HG03095 (cell line): ENCODE measurements at regions not wholly inside any gene's neighbourhood (a gene's known extent, or its start where the extent isn't known, plus 50 kb on each side); places are given as distances from the start of the nearest gene placed in this dataset.

Experiments
- ATAC-seq: cut with Tn5 transposase; IDR thresholded peaks from one replicate; pipeline ENCODE4 v1.9.1; 2021; ENCODE audit warnings: moderate library complexity; ENCODE audit not compliant: unreplicated experiment

GRCh38 chr2:145184741-145185651, 665.1 kb upstream of the ZEB2 start:
- ATAC-seq: no peak

DNA sequence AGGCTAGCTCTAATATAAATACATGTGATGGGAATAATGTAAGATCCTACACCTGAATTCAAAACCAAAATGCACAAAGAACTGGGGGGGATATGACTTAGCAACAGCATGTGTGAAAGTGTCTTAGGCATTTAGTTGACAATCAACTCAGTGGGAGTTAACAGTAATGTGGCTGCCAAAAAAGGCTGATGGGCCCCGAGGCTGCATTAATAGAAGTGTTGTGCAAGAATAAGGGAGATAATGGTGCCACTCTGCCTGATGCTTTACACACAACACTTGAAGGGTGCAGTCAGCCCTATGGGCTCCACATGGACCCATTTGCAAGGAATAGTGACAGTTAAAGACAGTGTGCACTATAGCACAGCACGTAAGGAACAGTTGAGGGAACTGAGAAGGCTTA, 649.4 kb upstream of the ZEB2 start:
- no peak for ATAC-seq

DNA sequence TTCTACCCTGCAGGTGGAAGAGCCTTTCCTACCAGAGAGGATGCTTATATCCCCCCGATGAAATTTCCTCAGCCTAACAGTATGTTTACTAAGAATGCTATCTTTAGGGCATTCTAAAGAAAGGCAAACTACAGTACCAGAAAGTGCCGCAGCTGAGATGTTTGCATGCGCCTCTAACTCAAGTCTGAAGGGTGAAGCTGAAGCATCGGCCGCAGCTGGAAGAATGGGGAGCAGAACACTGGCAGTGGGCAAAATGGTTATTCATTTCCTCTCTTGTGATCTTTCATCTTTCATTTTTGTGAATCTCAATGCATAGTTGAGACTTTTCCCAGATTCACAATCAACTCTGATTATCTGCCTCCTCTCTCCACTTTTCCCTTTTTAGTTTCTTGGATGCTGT, 648.2 kb upstream of the ZEB2 start:
- ATAC-seq: no peak

GRCh38 chr2:145166731-145167302, 646.9 kb upstream of the ZEB2 start:
- ATAC-seq: no peak

DNA sequence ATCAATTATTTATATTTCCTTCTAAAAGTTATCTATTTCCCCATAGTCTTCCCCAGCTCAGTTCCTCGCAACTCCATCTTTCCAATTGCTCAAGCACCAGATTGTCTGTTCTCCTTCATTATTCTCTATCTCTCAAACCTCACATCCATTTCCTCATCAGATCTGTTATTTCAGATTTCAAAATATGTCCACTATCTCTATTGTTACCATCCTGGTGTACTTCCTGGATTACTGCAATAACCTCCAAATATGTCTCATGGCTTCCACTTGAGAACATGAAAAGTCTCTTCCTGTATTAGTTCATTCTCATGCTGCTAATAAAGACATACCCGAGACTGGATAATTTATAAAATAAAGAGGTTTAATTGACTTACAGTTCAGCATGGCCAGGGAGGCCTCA, 641.7 kb upstream of the ZEB2 start:
- ATAC-seq: no peak

DNA sequence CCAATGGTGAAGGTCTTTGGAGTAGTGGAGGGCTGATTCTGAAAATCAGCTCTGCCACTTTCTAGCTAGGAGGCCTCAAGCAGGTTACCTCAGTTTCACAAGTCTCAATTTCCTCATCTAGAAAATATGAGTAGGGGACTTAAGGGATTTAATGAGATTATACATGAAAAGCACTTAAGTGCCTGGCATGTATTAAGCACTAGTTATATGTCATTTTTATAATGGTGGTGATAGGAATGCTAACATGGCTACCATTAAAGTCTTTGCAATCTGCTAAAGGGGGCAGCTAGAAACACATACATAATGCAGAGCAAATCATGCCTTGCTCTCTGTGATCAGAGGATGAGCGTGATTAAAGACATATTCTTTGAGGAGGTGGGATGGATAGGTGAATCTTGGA, 640.9 kb upstream of the ZEB2 start:
- no peak for ATAC-seq

DNA sequence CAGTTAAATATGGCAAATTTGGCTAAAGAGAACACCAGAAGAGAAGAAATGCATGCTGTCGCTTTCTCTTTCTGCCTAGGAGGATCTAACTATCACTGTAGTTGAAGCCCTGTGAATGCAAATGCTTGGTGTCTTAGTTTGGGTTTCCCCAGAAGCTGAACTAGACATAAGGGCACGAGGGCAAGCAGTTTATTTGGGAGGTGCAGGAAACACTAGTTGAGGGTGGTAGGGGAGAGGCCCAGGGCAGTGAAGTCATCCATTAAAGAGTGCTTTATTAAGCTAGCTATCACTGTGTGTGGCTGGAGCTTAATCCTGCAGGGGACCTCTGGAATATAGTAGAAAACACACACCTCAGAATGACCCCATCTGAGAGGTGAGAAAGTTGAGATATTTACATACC, 639.8 kb upstream of the ZEB2 start:
- ATAC-seq: no peak

DNA sequence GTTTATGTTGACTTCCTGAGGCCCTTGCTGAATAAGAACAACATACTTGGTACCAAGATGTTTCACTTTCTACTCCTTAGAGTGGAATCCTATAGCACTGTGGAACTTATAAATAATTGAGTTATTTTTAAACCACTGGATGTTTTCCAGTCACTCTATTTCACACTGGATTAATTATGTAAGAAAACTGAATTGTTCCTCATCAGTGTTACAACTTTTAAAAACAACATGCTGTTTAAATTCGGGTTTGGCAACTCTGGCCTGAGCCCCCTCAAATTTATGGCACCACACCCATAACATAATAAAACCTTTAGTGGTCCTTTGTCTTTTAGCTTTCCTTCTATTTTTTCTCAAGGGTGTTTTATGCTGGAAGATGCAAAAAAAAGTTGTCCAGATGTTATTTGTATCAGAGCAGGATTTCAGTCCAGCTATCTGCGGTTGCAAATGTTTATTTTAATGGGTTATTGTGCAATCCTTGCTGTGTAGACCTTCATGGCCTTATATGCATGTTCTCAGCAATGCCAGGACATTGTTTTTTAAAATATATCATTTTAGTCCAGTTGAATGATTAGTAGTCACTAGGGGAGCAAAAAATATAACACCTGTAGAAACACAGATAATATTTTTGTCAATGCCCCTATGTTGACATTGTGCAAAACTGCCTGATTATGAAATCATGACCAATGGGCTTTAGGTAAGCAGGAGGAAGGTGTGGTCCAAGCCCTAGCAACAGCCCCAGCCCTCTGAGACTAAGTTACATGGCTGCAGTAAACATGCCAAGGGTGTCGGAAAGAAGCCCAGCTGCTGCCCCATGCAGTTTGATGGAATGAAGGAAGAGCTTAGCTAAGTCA, 638.0 kb upstream of the ZEB2 start:
- ATAC-seq: no peak

GRCh38 chr2:145157036-145157675, 637.2 kb upstream of the ZEB2 start:
- ATAC-seq: no peak

- ATAC-seq: no peak
Measured at GRCh38 chr2:145156199-145156598, 636.3 kb upstream of the ZEB2 start.

- no peak for ATAC-seq
Measured at GRCh38 chr2:145155196-145155595, 635.3 kb upstream of the ZEB2 start.

DNA sequence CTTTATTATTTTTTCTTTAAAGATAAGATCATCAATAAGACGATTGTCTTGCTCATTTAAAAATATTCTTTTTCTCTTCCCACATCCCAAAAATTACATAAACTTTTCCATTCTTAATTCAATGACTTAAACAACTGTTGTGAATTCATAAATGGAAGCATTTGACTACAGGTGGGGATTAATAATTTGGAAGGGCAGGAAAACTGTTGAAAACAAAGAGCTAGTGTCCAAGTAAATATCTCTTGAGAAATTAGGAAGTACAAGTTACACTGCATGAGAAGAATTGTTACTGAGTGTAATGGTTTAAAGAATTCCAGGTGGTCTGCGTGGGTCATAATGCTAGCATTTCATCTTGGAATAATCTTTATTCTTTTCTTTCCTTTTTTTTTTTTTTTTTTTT, 634.8 kb upstream of the ZEB2 start:
- ATAC-seq: no peak

DNA sequence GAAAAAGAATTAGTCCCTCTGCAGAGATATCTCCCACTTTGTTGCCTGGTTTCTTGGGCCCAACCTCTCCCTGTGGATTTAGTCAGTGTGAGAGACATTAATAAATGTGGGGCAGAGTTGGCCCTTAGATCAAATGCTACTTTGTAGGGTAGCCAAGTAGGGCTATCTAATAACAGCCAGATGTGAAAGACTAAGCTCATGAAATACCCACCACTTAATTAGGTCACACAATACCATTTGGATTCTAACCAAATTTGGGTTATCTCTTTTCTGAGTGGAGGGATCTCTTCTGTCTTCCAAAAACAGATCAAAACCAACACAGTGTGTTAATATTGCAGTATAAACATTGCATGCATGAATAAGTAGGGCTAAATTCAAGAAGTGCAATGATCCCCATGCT, 626.8 kb upstream of the ZEB2 start:
- no peak for ATAC-seq

GRCh38 chr2:145144131-145144728, 624.3 kb upstream of the ZEB2 start:
- no peak for ATAC-seq

DNA sequence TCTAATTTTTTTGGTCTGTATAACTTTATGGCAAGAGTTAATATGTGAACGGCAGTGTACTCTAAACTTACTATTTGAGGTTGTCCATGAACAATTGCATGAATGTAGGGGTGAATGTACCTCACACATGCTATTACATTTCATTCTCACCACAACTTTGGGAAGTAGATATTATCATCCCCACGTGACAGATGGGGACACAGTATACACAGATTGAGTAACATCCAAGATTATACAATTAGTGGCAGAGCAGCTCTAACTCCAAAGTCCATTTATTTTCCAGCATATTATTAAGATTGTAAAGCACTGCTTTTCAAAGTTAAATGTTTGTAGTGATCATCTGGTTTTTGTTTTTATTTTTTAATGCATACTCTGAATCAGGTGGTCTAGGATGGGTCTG, 622.1 kb upstream of the ZEB2 start:
- no peak for ATAC-seq

- no peak for ATAC-seq
Measured at GRCh38 chr2:145140658-145141057, 620.7 kb upstream of the ZEB2 start.

- ATAC-seq: no peak
Measured at GRCh38 chr2:145138626-145139025, 618.7 kb upstream of the ZEB2 start.

- no peak for ATAC-seq
Measured at GRCh38 chr2:145137901-145138300, 618.0 kb upstream of the ZEB2 start.

- no peak for ATAC-seq
Measured at GRCh38 chr2:145137211-145137610, 617.3 kb upstream of the ZEB2 start.

DNA sequence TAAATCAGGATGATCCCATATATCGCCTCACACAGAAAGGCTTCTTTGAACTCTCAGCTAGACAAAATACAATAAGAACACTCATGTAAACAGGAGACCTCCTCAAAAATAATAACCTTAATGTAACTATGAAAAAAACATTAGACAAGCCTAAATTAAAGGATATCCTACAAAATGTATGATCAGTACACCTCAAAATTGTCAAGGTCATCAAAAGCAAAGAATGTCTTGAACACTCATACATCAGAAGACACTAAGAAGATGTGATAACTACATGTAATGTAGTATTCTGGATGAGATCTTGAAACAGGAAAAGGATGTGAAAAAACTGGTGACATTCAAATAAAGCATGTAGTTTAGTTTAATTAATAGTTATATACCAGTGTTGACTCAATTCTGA, 616.8 kb upstream of the ZEB2 start:
- no peak for ATAC-seq

GRCh38 chr2:145126146-145126545, 606.2 kb upstream of the ZEB2 start:
- no peak for ATAC-seq
